ENCODE measurements at regions not wholly inside any gene's neighbourhood (a gene's known extent, or its start where the extent isn't known, plus 50 kb on each side); places are given as distances from the start of the nearest gene placed in this dataset.
"Not testable (repeated sequence)": the region's sequence is repeated elsewhere in the genome, so short reads cannot be mapped to it uniquely, and the experiment has no call there.

DNA sequence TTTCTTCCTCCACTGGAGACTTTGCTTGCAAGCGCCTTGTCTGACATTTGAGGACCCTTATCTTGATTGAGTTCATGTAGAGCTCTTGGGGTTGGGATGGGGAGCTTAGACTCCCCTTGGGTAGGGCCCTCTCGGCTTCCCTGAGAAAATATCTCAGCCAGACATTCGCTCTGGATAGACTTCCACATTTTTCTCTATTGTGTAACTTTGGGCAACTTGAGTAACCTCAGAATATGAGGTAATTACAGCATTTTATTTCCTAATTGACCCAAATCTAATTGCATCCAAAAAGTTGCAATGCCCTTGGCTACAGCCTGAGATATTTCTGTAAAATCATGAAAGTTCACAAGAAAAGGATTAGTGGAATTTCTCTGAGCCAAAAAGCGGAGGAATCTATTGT, 102.8 kb upstream of the MXRA5 start:
- no peak for DNase-seq
- in situ Hi-C loops (cut with MboI; ENCODE audit: low pct_unique_long_range_greater_than_20kb, low sequenced_read_pairs): no loop called here

DNA sequence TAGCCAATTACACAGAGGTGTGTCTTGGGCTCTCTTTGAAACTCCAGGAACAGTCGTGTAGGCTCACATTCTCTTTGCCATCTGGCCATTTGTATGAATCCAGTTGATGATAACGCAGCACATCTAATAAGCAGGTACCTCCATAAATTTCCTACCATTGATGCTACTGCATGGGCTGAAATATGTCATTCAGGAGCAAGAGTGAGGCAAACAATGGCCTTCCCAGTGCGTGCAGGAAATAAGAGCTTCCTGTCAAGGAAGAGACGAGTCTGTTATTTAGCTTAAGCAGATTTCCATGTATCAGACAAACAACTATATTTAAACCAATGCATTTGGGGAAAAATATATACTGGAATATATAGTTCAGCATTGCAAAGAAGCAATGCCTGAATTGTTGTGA, 102.1 kb upstream of the MXRA5 start:
- DNase-seq: no peak
- in situ Hi-C loops (cut with MboI; ENCODE audit: low pct_unique_long_range_greater_than_20kb, low sequenced_read_pairs): no loop called here

DNA sequence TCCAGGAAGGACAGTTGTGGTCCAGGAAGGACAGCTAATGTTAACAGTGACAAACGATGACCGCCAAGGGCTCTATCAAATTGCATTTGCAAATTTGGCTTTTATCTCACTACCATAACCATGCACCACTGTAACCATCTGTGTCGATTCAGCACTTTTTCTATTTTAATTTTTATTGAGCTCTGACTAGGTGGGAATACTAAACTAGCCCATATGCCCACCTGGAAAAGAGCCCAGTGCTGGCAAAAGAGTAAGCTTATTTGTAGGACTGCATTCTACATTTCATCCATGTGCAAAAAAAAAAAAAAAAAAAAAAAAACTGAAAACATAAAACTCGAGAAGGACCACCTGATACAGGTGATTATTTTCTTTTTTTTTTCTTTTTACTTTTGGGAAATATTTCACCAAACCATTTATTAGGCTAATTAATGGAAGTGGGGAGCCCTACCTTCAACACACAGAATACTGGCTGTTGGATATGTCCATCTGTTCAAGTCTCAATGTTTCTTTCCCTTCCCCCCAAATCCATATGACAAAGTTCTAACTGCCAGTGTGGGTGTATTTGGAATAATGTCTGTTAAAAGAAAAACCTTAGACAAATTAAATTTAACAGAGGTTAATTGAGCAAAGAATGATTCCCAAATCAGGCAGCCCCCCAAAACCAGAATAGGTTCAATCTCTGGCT, 99.5 kb upstream of the MXRA5 start:
- in situ Hi-C loops (cut with MboI; ENCODE audit: low pct_unique_long_range_greater_than_20kb, low sequenced_read_pairs): no loop called here
- DNase-seq: no peak

DNA sequence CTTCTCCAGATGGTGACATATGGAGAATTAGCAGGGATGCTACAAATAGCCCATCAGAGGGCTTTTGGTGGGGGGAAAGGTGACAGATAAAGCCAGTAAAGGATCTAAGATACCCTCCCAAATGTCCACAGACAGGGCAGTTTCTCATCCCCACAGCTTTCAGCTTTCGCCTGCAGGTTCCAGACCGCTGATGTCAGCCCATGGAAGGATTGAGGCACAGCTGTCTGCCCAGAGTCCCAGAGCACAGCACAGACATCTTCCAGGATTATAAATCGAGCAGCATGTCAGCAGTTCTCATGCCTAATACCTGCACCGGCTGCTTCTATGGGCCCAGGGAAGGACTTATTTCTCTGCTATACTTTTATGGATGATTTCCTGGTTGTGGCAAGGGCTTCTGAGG, 96.7 kb upstream of the MXRA5 start:
- in situ Hi-C loops (cut with MboI; ENCODE audit: low pct_unique_long_range_greater_than_20kb, low sequenced_read_pairs): no loop called here
- no peak for DNase-seq

DNA sequence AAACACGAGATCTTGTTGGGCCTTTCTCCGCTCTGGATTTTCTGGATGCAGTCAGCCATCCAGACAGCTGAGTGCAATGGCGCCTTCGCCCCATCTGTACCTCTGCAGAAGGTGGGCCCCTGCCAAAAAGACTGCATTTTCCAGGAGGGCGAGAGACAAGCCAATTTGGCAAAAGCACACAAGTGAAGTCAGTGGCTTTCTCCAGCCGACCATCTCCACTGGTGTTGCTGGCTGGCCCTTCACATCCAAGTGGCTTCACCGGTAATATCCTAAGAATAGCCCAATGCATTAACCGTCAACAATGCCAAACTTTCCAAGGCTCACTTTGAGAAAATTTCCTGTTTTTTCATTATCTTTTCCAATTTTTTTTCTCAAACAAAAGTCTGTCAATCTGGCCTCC, 96.2 kb upstream of the MXRA5 start:
- DNase-seq: no peak
- in situ Hi-C loops (cut with MboI; ENCODE audit: low pct_unique_long_range_greater_than_20kb, low sequenced_read_pairs): no loop called here

DNA sequence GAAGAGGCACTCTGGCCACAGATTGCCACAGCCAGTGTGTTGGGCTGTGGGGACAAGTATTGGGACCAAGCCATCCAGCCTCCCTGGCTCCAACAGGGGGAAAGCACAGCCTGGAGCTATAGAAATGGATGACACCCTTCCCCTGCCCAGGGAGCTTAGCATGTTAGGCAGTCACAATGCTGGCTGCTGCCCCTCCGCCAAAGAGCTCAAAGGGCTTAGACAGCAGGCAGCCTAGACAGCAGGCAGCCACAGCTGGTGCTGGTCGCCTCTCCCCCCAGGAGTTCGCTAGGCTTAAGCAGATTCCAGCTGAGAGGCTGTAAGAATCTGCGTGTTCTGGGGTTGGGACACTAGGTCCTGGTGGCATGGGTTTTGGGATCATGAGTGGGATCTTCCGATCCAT, 94.5 kb upstream of the MXRA5 start:
- in situ Hi-C loops (cut with MboI; ENCODE audit: low pct_unique_long_range_greater_than_20kb, low sequenced_read_pairs): no loop called here
- no peak for DNase-seq

DNA sequence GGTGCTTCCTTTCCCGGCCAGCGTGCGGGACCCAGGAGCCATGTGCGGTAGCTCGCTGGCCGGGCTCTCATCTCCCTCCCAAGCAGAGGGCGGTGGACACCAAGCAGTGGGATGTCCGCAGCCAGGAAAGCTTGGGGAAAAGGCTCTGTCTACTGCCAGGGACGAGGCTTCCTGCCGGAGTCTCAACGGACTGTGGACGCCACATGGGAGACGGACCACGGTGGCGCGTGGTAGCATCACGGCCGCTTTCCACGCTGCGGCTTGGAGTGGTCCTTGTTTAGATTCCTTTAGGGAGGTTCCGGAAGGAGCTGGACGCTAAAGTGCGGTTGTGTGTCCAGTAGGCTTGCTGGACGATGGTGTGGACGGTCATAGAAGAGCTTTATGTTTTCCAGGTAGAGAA, 89.5 kb upstream of the MXRA5 start:
- DNase-seq; in situ Hi-C loops (cut with MboI; ENCODE audit: low pct_unique_long_range_greater_than_20kb, low sequenced_read_pairs): not testable (repeated sequence)

DNA sequence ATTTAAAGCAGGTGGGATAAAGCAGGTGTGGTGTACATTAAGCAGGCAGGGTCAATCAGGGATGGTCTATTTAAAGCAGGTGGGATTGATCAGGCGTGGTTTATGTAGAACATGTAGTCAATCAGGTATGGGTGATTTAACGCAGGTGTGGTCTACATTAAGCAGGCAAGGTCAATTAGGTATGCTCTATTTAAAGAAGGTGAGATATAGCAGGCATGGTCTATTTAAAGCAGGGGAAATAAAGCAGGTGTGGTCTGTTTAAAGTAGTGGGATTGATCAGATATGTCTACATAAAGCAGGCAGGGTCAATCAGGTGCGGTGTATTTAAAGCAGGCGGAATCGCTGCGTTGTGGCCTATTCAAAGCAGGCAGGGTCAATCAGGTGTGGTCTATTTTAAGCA, 88.6 kb upstream of the MXRA5 start:
- in situ Hi-C loops (cut with MboI; ENCODE audit: low pct_unique_long_range_greater_than_20kb, low sequenced_read_pairs): no loop called here
- DNase-seq: no peak

DNA sequence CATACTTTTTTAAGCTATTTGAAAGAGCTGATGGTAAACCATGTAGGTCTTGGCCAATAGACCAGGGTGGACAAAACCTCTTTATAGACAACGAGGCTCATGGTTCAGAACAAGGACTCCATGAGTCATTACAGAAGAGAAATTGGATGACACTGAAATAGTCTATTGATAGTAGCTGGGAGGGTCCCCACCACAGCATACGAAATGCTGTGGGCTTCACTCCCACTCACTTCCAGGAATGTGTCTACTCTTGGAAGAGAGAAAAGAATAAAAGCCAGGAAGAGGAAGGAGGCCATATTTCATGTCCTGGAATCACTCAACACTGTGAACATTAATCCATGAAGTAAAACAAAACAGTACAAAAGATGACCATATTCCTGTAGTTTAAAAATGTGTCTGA, 82.3 kb upstream of the MXRA5 start:
- in situ Hi-C loops (cut with MboI; ENCODE audit: low pct_unique_long_range_greater_than_20kb, low sequenced_read_pairs): no loop called here

DNA sequence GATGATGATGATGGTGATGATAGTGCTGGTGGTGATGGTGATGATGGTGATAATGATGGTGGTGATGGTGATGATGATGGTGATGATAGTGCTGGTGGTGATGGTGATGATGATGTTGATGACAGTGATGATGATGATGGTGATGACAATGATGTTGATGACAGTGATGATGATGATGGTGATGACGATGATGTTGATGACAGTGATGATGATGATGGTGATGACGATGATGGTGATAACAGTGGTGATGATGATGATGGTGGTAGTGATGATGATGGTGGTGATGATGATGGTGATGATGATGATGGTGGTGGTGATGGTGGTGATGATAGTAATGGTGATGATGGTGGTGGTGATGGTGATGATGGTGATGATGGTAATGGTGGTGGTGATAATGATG, 80.1 kb upstream of the MXRA5 start:
- no peak for DNase-seq
- in situ Hi-C loops (cut with MboI; ENCODE audit: low pct_unique_long_range_greater_than_20kb, low sequenced_read_pairs): no loop called here

More for the DNA sequence above, 82.3 kb upstream of the MXRA5 start:
- DNase-seq: no peak

DNA sequence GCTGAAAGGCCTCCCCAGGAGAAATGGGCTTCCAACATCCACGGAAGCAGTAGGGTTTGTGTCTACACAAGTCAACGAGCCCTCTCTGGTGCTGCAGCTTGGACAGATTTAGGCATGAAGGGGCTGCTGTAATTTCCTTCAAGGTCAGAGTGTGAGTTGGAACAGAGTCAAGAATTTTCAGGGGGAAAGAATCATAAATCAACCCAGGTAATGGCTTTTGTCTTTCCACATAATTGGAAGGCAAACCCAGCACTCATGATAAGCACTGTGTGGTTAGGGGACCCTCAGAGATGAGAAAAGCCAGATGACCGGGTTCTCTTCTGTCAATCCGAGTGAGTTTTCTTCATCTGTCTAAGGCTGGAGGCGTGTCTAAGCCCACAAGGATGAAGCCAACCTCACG, 78.6 kb upstream of the MXRA5 start:
- DNase-seq: no peak
- in situ Hi-C loops (cut with MboI; ENCODE audit: low pct_unique_long_range_greater_than_20kb, low sequenced_read_pairs): no loop called here

DNA sequence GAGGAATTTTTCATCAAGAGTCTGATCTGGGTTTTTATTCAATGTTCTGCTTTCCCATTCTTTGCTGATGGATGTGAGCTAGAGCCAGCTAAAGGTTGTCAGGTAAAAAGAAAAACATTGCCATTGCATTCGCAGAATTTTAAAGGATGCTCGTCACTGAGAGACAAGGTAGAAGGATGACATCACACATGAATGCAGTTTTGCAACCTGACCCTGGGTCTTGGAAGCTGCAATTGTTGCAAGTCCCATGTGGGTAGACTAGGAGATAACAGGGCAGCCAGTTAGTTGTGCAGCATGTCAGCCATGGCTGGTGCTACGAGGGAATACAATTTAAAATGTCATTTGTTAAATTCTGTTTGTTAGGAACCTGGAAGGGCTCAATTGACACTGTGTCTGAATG, 73.9 kb upstream of the MXRA5 start:
- no peak for DNase-seq
- in situ Hi-C loops (cut with MboI; ENCODE audit: low pct_unique_long_range_greater_than_20kb, low sequenced_read_pairs): no loop called here

DNA sequence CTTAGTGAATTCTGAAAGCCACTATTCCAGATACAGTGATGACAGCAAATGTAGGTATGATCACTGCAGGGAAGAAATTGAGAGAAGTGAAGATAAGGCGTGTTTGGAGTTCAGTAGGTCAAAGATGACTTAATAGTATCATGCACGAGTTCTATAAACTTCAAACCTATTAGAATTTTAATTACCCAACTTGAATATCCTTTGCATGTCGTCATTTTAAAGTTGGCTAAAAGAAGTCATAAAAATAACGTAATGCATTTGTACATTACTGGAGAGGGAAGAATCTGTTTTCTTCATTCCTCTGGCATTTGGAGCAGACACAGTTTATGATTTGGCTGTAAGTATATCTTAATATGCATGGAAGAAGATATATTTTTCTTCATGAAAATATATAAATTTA, 68.6 kb upstream of the MXRA5 start:
- DNase-seq: no peak
- in situ Hi-C loops (cut with MboI; ENCODE audit: low pct_unique_long_range_greater_than_20kb, low sequenced_read_pairs): no loop called here

DNA sequence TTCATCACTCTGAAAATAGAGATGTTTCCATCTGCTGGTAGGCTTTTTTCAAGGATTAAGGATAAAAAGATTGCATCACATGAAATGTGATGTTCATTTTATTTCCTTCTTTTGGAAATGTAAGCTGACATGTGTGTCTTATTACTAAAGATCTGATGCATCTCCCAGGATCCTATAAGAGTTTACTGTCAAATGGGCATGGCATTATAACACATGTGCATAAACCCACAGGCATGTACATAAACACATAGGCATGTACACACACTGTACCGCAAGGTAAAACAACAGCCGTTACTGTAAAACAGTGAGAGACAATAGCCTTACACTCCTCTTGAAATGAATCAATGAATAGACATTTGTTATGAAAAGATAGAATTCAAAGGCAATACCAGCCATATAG, 65.2 kb upstream of the MXRA5 start:
- in situ Hi-C loops (cut with MboI; ENCODE audit: low pct_unique_long_range_greater_than_20kb, low sequenced_read_pairs); DNase-seq: not testable (repeated sequence)

DNA sequence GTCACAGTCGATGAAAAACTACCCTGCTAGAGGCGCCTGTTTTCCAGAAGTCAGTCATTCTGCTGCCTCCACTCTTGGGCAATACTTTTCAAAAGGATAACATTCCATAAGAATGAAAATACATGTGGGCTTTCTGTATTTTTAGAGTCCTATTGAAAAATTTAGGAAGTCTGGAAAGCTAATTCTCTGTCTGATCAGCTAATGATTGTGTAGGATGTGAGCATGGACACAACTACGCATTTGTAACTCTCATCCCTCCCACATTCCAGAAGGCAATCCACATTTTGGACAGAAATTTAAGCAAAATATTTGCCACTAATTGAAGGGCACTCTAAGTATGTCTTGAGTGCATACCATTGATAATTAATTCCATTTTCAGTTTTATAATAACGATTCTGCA, 63.5 kb upstream of the MXRA5 start:
- in situ Hi-C loops (cut with MboI; ENCODE audit: low pct_unique_long_range_greater_than_20kb, low sequenced_read_pairs); DNase-seq: not testable (repeated sequence)

DNA sequence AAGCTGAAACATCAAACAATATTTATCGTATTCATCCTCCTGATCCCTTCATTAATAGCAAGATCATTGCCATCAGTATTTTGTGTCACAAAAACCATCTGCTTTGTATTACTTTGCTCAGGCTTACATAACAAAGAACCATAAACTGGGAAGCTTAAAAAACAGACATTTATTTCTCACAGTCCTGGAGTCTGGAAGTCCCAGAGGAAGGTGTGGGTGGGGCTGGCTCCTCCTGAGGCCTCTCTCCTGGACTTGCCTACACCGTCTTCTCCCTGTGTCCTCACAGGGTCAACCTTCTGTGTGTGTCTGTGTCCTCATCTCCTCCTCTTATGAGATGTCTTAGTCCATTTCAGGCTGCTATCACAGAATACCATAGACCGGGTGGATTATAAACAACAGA, 61.3 kb upstream of the MXRA5 start:
- no peak for DNase-seq
- in situ Hi-C loops (cut with MboI; ENCODE audit: low pct_unique_long_range_greater_than_20kb, low sequenced_read_pairs): no loop called here

DNA sequence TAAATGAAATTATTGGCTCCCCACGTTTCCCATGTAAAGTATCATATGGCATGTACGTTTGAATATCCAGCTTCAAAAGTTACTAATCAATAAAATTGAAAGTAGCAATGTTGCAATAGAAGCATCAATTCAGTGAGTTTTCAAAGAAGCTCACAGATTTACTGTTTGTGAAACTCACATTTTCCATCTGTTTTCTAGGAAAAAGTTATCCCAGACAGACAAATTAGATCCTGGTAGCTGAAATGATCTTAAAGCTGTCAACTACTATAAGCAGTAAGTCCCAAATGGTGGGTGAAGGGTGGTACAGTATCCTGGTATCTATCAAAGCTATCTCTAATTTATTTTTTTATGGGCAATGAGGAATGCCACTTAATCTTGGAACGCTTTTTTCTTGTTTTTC, 60.7 kb upstream of the MXRA5 start:
- in situ Hi-C loops (cut with MboI; ENCODE audit: low pct_unique_long_range_greater_than_20kb, low sequenced_read_pairs): no loop called here
- no peak for DNase-seq

DNA sequence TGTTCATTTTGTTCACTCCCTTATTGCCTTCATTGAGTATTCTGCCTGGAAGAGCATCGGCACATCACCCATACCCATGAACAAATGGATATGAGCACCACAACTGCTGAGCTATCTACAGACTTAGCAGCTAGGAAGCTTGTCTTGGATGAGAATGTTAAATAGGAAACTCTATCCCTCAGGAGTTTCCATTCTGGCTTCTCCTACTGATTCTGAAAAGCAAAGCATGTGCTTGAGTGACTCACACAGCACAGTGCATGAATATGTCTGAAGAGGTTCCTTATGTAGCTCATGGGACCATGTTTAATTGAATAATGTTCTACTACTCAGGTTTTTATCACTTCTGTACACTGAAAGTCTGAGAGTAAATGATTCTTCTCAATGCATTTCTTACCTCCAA, 57.3 kb upstream of the MXRA5 start:
- in situ Hi-C loops (cut with MboI; ENCODE audit: low pct_unique_long_range_greater_than_20kb, low sequenced_read_pairs): no loop called here
- DNase-seq: no peak

All from KBM-7 (cell line).